Aorta (tissue), 5 donors: ENCODE measurements at regions not wholly inside any gene's neighbourhood (a gene's known extent, or its start where the extent isn't known, plus 50 kb on each side); places are given as distances from the start of the nearest gene placed in this dataset.

Experiments used
- ATAC-seq: fragments of 200-7000 bp; cut with Tn5 transposase; one replicate; pipeline ENCODE4 v1.9.1; 2022; ENCODE audit warnings: moderate library complexity; ENCODE audit not compliant: low FRiP score
- DNase-seq, 2 donors: peaks; one replicate each; pipeline ENCODE4 v3.0.0-alpha.2; 2020
- H3K27ac ChIP-seq, 2 donors: one replicate each; pipeline ENCODE4 v1.5.1; 2013; ENCODE audit warnings: low read length in 2 of 2, mild to moderate bottlenecking in 2 of 2, moderate library complexity in 2 of 2, control low read depth in 1 of 2, inconsistent platforms in 1 of 2, low read depth in 1 of 2
- H3K27me3 ChIP-seq, 2 donors: one replicate each; pipeline ENCODE4 v1.6.1; 2013; ENCODE audit warnings: control low read depth in 1 of 2, low read length in 1 of 2, mild to moderate bottlenecking in 1 of 2, moderate library complexity in 1 of 2; ENCODE audit not compliant: insufficient read depth in 2 of 2, control insufficient read depth in 1 of 2
- H3K36me3 ChIP-seq, 2 donors: one replicate each; pipeline ENCODE4 v1.6.1; 2013; ENCODE audit warnings: control low read depth in 1 of 2, low read length in 1 of 2, mild to moderate bottlenecking in 1 of 2; ENCODE audit not compliant: insufficient read depth in 2 of 2, control insufficient read depth in 1 of 2
- H3K4me1 ChIP-seq, 2 donors: one replicate each; pipeline ENCODE4 v1.6.1; 2013; ENCODE audit warnings: low read length in 2 of 2, control low read depth in 1 of 2, mild to moderate bottlenecking in 1 of 2, moderate library complexity in 1 of 2; ENCODE audit not compliant: insufficient read depth in 2 of 2, control insufficient read depth in 1 of 2
- H3K4me3 ChIP-seq, 2 donors: one replicate each; pipeline ENCODE4 v1.5.1; 2013; ENCODE audit warnings: low read length in 2 of 2, control low read depth in 1 of 2, mild to moderate bottlenecking in 1 of 2
- H3K9me3 ChIP-seq: one replicate; pipeline ENCODE4 v1.6.1; 2013; ENCODE audit warnings: mild to moderate bottlenecking, low read length; ENCODE audit not compliant: control insufficient read depth
- WGBS, 2 donors: extraction: QIAGEN DNeasy Blood & Tissue Kit; methylation state at CpG; one replicate each; pipeline ENCODE4 v1.1.7; 2013; 5-methylcytosine and 5-hydroxymethylcytosine counted together
- intact Hi-C, 2 donors: fragments of 100-400 bp; cut with DNase I; formaldehyde crosslinking; loops; one replicate each; pipeline versions ENCODE4 v1.14.2 to v1.15.0; 2022
- donor health status: healthy with polysubstance abuse.
- donor health status: Bipolar disorder and iron deficiency.
- donor health status: DM: no; HTN: no; CAD: no.
- donor health status: DM: no; HTN: no; CAD: no.
- donor health status: DM: yes; HTN: yes; CAD: no.

- Histone ChIP-seq H3K4me1 (peaks cover 5 to 11% of the 10 kb centered on the region in 2 donors), H3K27ac (peak overlapping the region; percentile 4 to 79), H3K36me3 (no peaks in the 10 kb centered on the region), H3K9me3 (no peaks in the 10 kb centered on the region), H3K27me3 (no peaks in the 10 kb centered on the region), H3K4me3 (no peak overlapping the region)
- DNase-seq (no peak), ATAC-seq (peak; percentile 55)
- WGBS, 2 donors: 2 to 6% methylated on average over 7 of the region's 7 CpGs
- intact Hi-C loops: loop anchor here in 1 of 2 donors (5.0 kb wide), 1 partner anchor 37 kb away; no protein-coding TSS in a partner anchor
Observed at GRCh38 chr16:9330095-9330494, 238.7 kb downstream of the HAPSTR1 start.

- ATAC-seq: no peak
- 80 to 98% methylated on average over 1 of the region's 1 CpG for WGBS, 2 donors
Observed at GRCh38 chr16:9331503-9331902, 240.1 kb downstream of the HAPSTR1 start.

GRCh38 chr16:9332574-9333148, 241.2 kb downstream of the HAPSTR1 start:
- no peak for ATAC-seq
- Histone ChIP-seq H3K4me3 (no peak overlapping the region), H3K27ac (no peak overlapping the region), H3K4me1 (peaks cover 5 to 11% of the 10 kb centered on the region in 2 donors), H3K36me3 (no peaks in the 10 kb centered on the region), H3K9me3 (no peaks in the 10 kb centered on the region), H3K27me3 (no peaks in the 10 kb centered on the region)
- intact Hi-C loops: loop anchor here in 1 of 2 donors (5.0 kb wide), 1 partner anchor 35 kb away; no protein-coding TSS in a partner anchor
- no peak for DNase-seq
- 92 to 97% methylated on average over 5 of the region's 5 CpGs for whole genome bisulfite sequencing, 2 donors

More at GRCh38 chr16:9331503-9331902, 240.1 kb downstream of the HAPSTR1 start:
- no peaks in the 10 kb centered on the region for H3K27me3 ChIP-seq
- no peak overlapping the region for H3K4me3 ChIP-seq
- no peaks in the 10 kb centered on the region for H3K9me3 ChIP-seq
- no peaks in the 10 kb centered on the region for H3K36me3 ChIP-seq
- intact Hi-C loops: loop anchor here in 1 of 2 donors (5.0 kb wide), 1 partner anchor 36 kb away; no protein-coding TSS in a partner anchor
- DNase-seq: no peak
- no peak overlapping the region for H3K27ac ChIP-seq
- H3K4me1 ChIP-seq: peaks cover 5 to 11% of the 10 kb centered on the region in 2 donors

GRCh38 chr16:9333469-9333868, 242.0 kb downstream of the HAPSTR1 start:
- H3K9me3 ChIP-seq: no peaks in the 10 kb centered on the region
- WGBS, 2 donors: 95 to 97% methylated on average over 2 of the region's 2 CpGs
- no peaks in the 10 kb centered on the region for H3K36me3 ChIP-seq
- H3K27me3 ChIP-seq: no peaks in the 10 kb centered on the region
- intact Hi-C loops: loop anchor here in 1 of 2 donors (5.0 kb wide), 1 partner anchor 34 kb away; no protein-coding TSS in a partner anchor
- DNase-seq: no peak
- no peak overlapping the region for H3K4me3 ChIP-seq
- ATAC-seq: no peak
- H3K27ac ChIP-seq: no peak overlapping the region
- peaks cover 6 to 8% of the 10 kb centered on the region in 2 donors for H3K4me1 ChIP-seq

GRCh38 chr16:9334103-9334502, 242.7 kb downstream of the HAPSTR1 start:
- no peaks in the 10 kb centered on the region for H3K36me3 ChIP-seq
- intact Hi-C loops: loop anchor here in 1 of 2 donors (5.0 kb wide), 1 partner anchor 33 kb away; no protein-coding TSS in a partner anchor
- DNase-seq: no peak

GRCh38 chr16:9337308-9338032, 246.0 kb downstream of the HAPSTR1 start:
- 29 to 38% methylated on average over 4 of the region's 4 CpGs for WGBS, 2 donors
- intact Hi-C loops: no loop called here
- H3K27me3 ChIP-seq: no peaks in the 10 kb centered on the region
- no peak overlapping the region for H3K4me3 ChIP-seq
- H3K36me3 ChIP-seq: no peaks in the 10 kb centered on the region
- H3K27ac ChIP-seq: peak overlapping the region in 1 of 2 donors; percentile 3
- peaks cover 3 to 7% of the 10 kb centered on the region in 2 donors for H3K4me1 ChIP-seq
- no peaks in the 10 kb centered on the region for H3K9me3 ChIP-seq
- DNase-seq (no peak), ATAC-seq (no peak)

More at GRCh38 chr16:9334103-9334502, 242.7 kb downstream of the HAPSTR1 start:
- ATAC-seq: no peak
- 89 to 96% methylated on average over 1 of the region's 1 CpG for WGBS, 2 donors
- no peaks in the 10 kb centered on the region for H3K9me3 ChIP-seq
- peaks cover 7 to 8% of the 10 kb centered on the region in 2 donors for H3K4me1 ChIP-seq
- no peak overlapping the region for H3K4me3 ChIP-seq
- H3K27ac ChIP-seq: no peak overlapping the region
- no peaks in the 10 kb centered on the region for H3K27me3 ChIP-seq

GRCh38 chr16:9338068-9338467, 246.6 kb downstream of the HAPSTR1 start:
- Histone ChIP-seq H3K4me1 (peaks cover 3 to 7% of the 10 kb centered on the region in 2 donors), H3K9me3 (no peaks in the 10 kb centered on the region), H3K27me3 (no peaks in the 10 kb centered on the region), H3K27ac (peak overlapping the region in 1 of 2 donors; percentile 66), H3K4me3 (no peak overlapping the region), H3K36me3 (no peaks in the 10 kb centered on the region)
- DNase-seq: no peak
- ATAC-seq: peak; percentile 61
- WGBS, 2 donors: 3 to 6% methylated on average over 2 of the region's 2 CpGs
- intact Hi-C loops: no loop called here

GRCh38 chr16:9338510-9338909, 247.1 kb downstream of the HAPSTR1 start:
- no peaks in the 10 kb centered on the region for H3K9me3 ChIP-seq
- ATAC-seq: no peak
- no peak for DNase-seq
- no peaks in the 10 kb centered on the region for H3K27me3 ChIP-seq
- peaks cover 3 to 8% of the 10 kb centered on the region in 2 donors for H3K4me1 ChIP-seq
- 89 to 92% methylated on average over 4 of the region's 4 CpGs for WGBS, 2 donors
- intact Hi-C loops: no loop called here
- peak overlapping the region in 1 of 2 donors; percentile 66 for H3K27ac ChIP-seq
- no peak overlapping the region for H3K4me3 ChIP-seq
- H3K36me3 ChIP-seq: no peaks in the 10 kb centered on the region
